Common myeloid progenitor, CD34-positive (primary cell): ENCODE measurements at regions not wholly inside any gene's neighbourhood (a gene's known extent, or its start where the extent isn't known, plus 50 kb on each side); places are given as distances from the start of the nearest gene placed in this dataset.

Experiments used
- CTCF ChIA-PET: fragments of 350-600 bp; sonication (Branson Sonifier 250); formaldehyde crosslinking; loops from one replicate; lab custom pipeline; 2021; ENCODE audit warnings: antibody characterized with exemption; lab: Charles Lee
- POLR2A ChIA-PET: fragments of 350-600 bp; sonication (Branson Sonifier 250); formaldehyde crosslinking; loops from one replicate; lab custom pipeline; 2021; ENCODE audit warnings: antibody characterized with exemption; lab: Charles Lee
- DNase-seq, 3 donors: peaks; one replicate each; pipeline versions ENCODE4 v3.0.0 to v3.0.0-alpha.2; 2013
- H3K27ac ChIP-seq, 2 experiments: 1 replicate in 1 of 2; 2 replicates in 1 of 2; pipeline ENCODE4 v1.7.0; 2013; ENCODE audit warnings: inconsistent platforms in 2 of 2, low read length in 2 of 2, mild to moderate bottlenecking in 2 of 2, low read depth in 1 of 2, moderate library complexity in 1 of 2; ENCODE audit not compliant: severe bottlenecking in 2 of 2, insufficient read depth in 1 of 2, poor library complexity in 1 of 2
- H3K27me3 ChIP-seq, 5 experiments: replicated peaks in 2 of 5; 1 replicate in 3 of 5; 2 replicates in 2 of 5; pipeline versions ENCODE4 v1.6.1 to v1.7.0; 2013; ENCODE audit warnings: low read length in 4 of 5, mild to moderate bottlenecking in 2 of 5, moderate library complexity in 2 of 5, inconsistent platforms in 1 of 5; ENCODE audit not compliant: insufficient read depth in 5 of 5, control insufficient read depth in 4 of 5
- H3K36me3 ChIP-seq, 4 experiments: 1 replicate in 2 of 4; 2 replicates in 2 of 4; pipeline versions ENCODE4 v1.6.1 to v1.7.0; 2013; ENCODE audit warnings: low read length in 3 of 4, control low read depth in 1 of 4, mild to moderate bottlenecking in 1 of 4; ENCODE audit not compliant: control insufficient read depth in 4 of 4, insufficient read depth in 4 of 4
- H3K4me1 ChIP-seq, 4 experiments: 1 replicate in 3 of 4; 2 replicates in 1 of 4; pipeline versions ENCODE4 v1.6.1 to v1.7.1; 2013; ENCODE audit warnings: low read length in 3 of 4, mild to moderate bottlenecking in 3 of 4, control low read depth in 1 of 4, inconsistent platforms in 1 of 4, moderate library complexity in 1 of 4; ENCODE audit not compliant: control insufficient read depth in 4 of 4, insufficient read depth in 4 of 4; ENCODE audit errors: control extremely low read depth in 1 of 4
- H3K4me3 ChIP-seq, 7 experiments: 1 replicate in 4 of 7; 2 replicates in 3 of 7; pipeline versions ENCODE4 v1.5.1 to v1.7.0; 2013; ENCODE audit warnings: mild to moderate bottlenecking in 7 of 7, low read length in 6 of 7, moderate library complexity in 6 of 7, inconsistent platforms in 2 of 7, low read depth in 2 of 7, control low read depth in 1 of 7; ENCODE audit not compliant: insufficient read depth in 4 of 7, control insufficient read depth in 1 of 7; ENCODE audit errors: extremely low read depth in 1 of 7
- H3K9me3 ChIP-seq, 5 experiments: 1 replicate in 4 of 5; 2 replicates in 1 of 5; pipeline versions ENCODE4 v1.6.1 to v1.7.1; 2013; ENCODE audit warnings: low read length in 4 of 5, mild to moderate bottlenecking in 2 of 5, inconsistent platforms in 1 of 5, low read depth in 1 of 5, moderate library complexity in 1 of 5; ENCODE audit not compliant: control insufficient read depth in 4 of 5, insufficient read depth in 2 of 5; ENCODE audit errors: control extremely low read depth in 1 of 5
- WGBS: methylation state at CpG from one replicate; pipeline ENCODE4 v1.1.5; 2013; ENCODE audit not compliant: insufficient coverage; 5-methylcytosine and 5-hydroxymethylcytosine counted together

DNA sequence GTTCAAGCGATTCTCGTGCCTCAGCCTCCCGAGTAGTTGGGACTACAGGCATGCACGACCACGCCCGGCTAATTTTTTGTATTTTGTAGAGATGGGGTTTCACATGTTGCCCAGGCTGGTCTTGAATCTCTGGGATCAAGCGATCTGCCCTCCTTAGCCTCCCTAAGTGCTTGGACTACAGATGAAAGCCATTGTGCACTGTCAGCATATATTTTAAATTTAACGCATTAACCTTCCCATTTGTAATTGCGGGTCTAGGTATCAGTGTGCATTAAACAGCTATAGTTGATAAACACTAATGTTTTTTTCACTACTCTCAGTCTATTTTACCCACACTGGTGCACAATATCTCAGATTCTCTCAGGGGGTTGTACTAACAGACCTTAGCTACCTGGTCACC lies 1930.8 kb downstream of the C4orf33 start:
- Histone ChIP-seq H3K4me3 (no peak overlapping the region), H3K9me3 (no peaks in the 10 kb centered on the region), H3K4me1 (no peaks in the 10 kb centered on the region), H3K27ac (no peak overlapping the region), H3K36me3 (no peaks in the 10 kb centered on the region), H3K27me3 (no peaks in the 10 kb centered on the region)
- DNase-seq = no peak
- CTCF ChIA-PET = no interaction called here
- no CpG with 5 or more reads among the region's 9 CpGs for WGBS
- POLR2A ChIA-PET = no interaction called here

DNA sequence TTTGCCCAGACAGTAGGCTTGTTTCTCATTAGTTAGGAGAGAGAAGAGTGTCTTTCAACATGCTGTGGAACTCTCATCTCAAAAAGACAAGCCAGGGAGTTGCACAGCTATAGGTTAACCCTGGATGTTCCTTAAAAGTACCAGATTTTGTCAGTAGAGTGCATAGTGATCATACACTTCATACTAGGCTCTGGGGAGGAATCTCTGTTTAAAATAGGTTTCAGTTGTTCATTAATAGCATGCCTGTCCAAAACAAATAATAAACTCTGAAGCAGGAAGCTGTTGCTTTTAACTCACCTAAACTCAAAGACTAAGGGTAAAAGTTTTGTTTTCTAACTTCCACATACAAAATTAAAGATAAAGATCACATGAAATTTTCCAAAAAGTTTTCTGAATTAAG lies 1948.4 kb downstream of the C4orf33 start:
- Histone ChIP-seq H3K9me3 (no peaks in the 10 kb centered on the region), H3K27me3 (no peaks in the 10 kb centered on the region), H3K36me3 (no peaks in the 10 kb centered on the region), H3K4me3 (no peak overlapping the region), H3K4me1 (no peaks in the 10 kb centered on the region), H3K27ac (no peak overlapping the region)
- CTCF ChIA-PET = no interaction called here
- POLR2A ChIA-PET = no interaction called here
- no peak for DNase-seq

DNA sequence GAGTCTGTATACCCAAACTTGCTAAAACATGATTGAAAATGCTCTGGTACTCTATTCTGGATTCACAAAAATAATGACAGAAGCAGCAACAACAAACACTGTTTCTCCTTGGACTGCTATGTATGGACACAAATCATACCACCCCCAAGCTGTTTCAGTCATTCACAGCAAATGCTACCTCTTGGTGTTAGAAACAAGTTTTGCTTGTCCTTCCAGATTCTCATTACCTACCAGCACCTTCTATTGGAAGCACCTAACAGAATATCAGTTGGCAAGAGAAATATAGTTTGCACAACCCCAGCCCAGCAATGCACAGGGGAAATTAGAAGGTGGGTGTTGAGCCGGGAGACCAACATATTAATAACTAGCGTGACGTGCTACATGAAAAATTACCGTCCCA lies 1950.9 kb downstream of the C4orf33 start:
- Histone ChIP-seq H3K27ac (no peak overlapping the region), H3K36me3 (no peaks in the 10 kb centered on the region), H3K4me1 (no peaks in the 10 kb centered on the region), H3K9me3 (no peaks in the 10 kb centered on the region), H3K4me3 (no peak overlapping the region), H3K27me3 (no peaks in the 10 kb centered on the region)
- ChIA-PET POLR2A (no interaction called here), CTCF (no interaction called here)
- 100% methylated on average over 1 of the region's 4 CpGs for WGBS
- DNase-seq = no peak

DNA sequence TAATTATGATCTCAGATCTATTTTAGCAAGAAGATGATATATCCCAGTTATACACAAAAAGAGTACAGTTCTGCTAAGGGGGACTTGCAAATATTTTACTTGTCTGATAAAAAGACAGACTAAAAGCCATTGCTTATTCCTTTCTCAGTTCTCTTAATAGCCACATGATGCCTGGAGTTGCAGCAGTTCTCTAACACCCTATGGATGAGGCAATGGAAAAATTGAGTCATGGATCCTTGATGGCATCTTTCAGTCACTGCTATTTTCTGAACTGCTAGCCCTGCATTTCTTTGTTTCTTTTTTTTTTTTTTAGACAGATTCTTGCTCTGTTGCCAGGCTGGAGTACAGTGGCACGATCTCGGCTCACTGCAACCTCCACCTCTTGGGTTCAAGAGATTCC lies 1956.7 kb downstream of the C4orf33 start:
- POLR2A ChIA-PET = no interaction called here
- CTCF ChIA-PET = no interaction called here
- no CpG with 5 or more reads among the region's 2 CpGs for WGBS

DNA sequence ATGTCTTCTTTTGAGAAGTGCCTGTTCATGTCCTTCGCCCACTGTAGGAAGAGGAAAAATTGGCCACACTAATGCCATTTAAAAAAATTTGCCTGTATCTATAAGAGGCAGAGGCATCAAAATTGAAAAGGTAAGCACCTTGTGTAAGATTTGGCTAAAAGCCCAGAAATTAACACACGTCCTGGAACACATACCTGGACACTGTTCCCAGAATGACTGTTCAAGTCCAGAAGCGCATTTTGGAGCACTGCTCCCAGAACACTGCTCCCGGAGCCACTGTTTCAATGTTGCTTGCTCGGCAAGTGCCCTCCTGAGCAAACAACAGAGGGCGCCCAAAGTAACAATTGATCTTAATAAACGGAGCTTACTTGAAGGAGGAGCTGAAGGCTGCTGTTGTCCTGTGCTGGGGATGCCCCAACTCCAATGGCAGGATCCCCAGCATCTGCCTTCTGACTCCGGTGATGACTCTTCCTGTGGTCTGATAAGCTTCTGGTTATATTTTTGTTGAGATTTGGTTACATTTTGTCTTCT lies 1958.6 kb downstream of the C4orf33 start:
- CTCF ChIA-PET = no interaction called here

More for the DNA sequence above, 1956.7 kb downstream of the C4orf33 start:
- no peak for DNase-seq
- Histone ChIP-seq H3K36me3 (no peaks in the 10 kb centered on the region), H3K4me1 (no peaks in the 10 kb centered on the region), H3K9me3 (no peaks in the 10 kb centered on the region), H3K4me3 (no peak overlapping the region), H3K27me3 (no peaks in the 10 kb centered on the region), H3K27ac (no peak overlapping the region)

DNA sequence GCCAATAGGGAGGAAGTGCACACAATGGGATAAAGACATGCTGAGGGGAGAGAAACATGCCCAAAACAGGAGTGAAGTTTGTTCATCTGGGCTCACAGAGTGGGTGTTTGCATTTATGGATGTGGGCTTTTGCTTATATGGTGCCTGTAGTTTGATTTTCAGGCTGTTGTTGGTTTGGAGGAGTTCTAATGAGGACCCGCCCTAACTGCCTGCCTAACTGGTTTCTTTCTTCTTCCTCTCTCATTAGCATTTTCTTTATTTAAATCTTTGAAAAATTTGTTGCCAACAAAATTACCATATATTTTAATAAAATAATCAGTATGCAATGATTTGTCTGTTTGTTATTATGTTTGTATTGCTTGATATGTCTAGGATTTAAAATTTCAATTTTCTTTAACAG lies 1965.8 kb downstream of the C4orf33 start:
- ChIA-PET CTCF (no interaction called here), POLR2A (no interaction called here)
- Histone ChIP-seq H3K27me3 (no peaks in the 10 kb centered on the region), H3K9me3 (peaks cover 0 to 11% (median 6%) of the 10 kb centered on the region in 5 experiments), H3K4me1 (no peaks in the 10 kb centered on the region), H3K36me3 (no peaks in the 10 kb centered on the region), H3K4me3 (no peak overlapping the region), H3K27ac (no peak overlapping the region)
- no CpG with 5 or more reads among the region's 1 CpG for WGBS
- DNase-seq = no peak

More for the DNA sequence above, 1958.6 kb downstream of the C4orf33 start:
- H3K27ac ChIP-seq = no peak overlapping the region
- H3K4me1 ChIP-seq = no peaks in the 10 kb centered on the region
- H3K9me3 ChIP-seq = no peaks in the 10 kb centered on the region
- no peak for DNase-seq
- POLR2A ChIA-PET = no interaction called here
- H3K27me3 ChIP-seq = no peaks in the 10 kb centered on the region
- WGBS = 95% methylated on average over 8 of the region's 8 CpGs
- no peak overlapping the region for H3K4me3 ChIP-seq
- no peaks in the 10 kb centered on the region for H3K36me3 ChIP-seq

DNA sequence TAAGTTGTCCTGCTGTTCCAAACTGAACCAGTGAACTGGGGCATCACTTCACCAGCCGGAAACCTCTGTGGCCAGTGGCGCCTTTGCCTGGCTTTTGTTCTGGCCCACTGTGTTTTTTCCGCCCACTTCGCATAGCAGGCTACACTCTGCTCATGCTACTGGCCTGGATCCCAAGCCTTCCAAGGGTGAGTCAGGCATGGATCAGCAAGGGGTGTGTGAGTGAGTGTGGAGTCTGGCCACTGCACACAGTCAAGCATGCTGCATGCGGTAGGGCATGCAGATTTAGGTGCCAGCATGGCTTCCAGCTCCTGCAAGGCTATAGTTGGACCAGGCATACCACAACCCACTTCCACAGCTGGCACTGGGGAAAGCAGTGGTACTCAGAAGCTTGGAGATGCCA lies 1967.9 kb downstream of the C4orf33 start:
- no peak for DNase-seq
- Histone ChIP-seq H3K36me3 (no peaks in the 10 kb centered on the region), H3K4me3 (no peak overlapping the region), H3K27me3 (no peaks in the 10 kb centered on the region), H3K4me1 (no peaks in the 10 kb centered on the region), H3K27ac (no peak overlapping the region), H3K9me3 (peaks cover 0 to 11% (median 6%) of the 10 kb centered on the region in 5 experiments)
- POLR2A ChIA-PET = no interaction called here
- CTCF ChIA-PET = no interaction called here
- WGBS = 98% methylated on average over 5 of the region's 5 CpGs
